HCEC 1CT (cell line): ENCODE measurements at regions not wholly inside any gene's neighbourhood (a gene's known extent, or its start where the extent isn't known, plus 50 kb on each side); places are given as distances from the start of the nearest gene placed in this dataset.
"Not testable (repeated sequence)": the region's sequence is repeated elsewhere in the genome, so short reads cannot be mapped to it uniquely, and the experiment has no call there.

Experiments used
- DNase-seq: peaks from one replicate; pipeline ENCODE4 v3.0.0-alpha.2; 2017

- DNase-seq: no peak
Measured at GRCh38 chr2:59856391-59856790, 697.1 kb downstream of the BCL11A start.

GRCh38 chr2:59853032-59853431, 700.4 kb downstream of the BCL11A start:
- no peak for DNase-seq

GRCh38 chr2:59851836-59852475, 701.5 kb downstream of the BCL11A start:
- no peak for DNase-seq

DNA sequence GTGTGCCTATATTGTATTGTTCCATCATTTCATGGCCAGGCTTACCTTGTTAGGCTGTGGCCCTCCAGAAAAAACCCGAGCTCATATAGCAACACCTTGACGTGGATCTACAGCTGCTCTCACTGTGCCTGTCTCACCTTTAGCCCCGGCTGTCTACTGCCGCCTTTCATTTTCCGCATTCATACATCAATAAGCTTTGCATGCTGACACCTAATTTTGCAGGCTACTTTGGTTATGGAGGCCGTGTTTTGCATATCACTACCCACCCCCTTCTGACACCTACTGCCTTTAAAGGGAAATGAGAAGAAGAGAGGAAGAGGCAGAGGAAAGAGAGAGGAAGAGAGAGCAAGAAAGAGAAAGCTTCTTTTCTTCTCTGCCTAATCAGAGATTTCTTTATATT, 702.9 kb downstream of the BCL11A start:
- DNase-seq: no peak

DNA sequence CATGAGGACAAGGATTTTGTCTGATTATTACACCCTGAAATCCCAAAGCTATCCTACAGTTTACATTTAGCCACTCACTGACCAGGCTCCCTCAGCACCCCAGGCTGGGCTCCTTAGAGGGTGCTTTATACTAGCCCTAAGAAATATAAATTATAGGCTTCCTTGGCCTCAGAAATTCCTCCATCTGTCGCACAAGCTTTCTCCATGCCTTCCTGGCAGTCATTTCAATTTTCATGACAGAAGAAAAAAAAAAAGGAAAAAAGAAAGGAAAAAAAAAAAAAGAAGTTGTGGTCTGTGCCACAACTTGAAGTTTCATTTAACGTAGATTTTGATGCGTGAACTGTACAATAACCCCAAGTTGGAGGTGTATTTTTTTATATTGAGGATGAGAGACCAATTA, 719.5 kb downstream of the BCL11A start:
- DNase-seq: no peak

DNA sequence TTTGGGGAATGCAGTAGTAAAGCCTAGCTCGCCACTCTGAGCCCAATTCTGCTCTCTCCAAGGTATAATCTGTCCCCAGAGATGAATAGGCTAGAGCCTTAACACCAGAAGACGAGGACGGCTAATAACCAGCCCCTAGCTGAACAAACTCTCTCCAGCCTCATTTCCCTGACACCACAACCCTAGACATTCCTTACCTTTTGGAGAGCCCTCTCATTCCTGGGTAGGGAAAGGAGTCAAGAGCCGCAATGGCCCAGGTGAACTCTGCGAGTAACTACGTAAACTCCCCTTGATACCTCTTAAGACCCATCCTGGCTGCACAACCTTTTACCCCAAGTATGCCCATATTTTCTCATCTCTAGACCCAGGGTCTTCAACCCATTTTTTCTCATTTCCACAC, 722.9 kb downstream of the BCL11A start:
- no peak for DNase-seq

DNA sequence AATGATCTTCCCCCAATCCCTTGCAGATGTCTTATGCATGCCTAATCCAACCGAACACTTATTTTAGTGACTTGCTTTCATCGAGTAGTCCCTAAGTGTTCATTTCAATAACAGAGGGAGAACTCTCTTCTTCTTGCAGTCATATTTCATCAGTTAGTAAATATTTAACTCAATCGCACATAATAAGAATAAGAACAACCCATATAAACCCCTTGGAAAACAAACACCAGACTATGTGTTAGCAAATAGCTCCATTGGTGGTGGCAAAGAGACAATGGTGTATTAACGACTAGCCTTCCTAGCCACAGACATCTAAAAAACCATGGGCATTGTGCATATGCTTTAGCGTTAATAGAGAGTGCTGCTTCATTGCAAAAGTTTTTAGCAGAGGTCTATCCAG, 725.8 kb downstream of the BCL11A start:
- DNase-seq: no peak

GRCh38 chr2:59826177-59826576, 727.3 kb downstream of the BCL11A start:
- DNase-seq: no peak

- DNase-seq: no peak
Measured at GRCh38 chr2:59824314-59824713, 729.1 kb downstream of the BCL11A start.

DNA sequence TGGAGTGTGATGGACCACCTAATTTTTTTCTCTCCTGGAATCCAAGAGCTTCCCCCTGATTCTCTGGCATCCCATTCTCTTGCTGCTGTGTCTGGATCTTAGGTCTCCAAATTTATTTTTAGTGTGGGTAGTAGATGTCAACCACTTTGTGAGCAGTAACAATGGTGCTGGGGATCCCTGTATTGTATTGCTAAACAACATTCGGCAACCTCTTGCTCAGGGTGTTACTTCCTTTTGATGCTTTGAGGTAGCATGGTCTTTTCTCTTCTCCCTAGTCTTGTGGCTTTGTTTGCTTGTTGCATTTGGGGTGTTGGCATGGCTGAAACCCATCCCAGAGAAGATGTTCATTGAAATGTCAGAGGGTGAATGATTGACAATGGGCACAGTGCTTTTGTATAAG, 737.4 kb downstream of the BCL11A start:
- DNase-seq: no peak

- DNase-seq: not testable (repeated sequence)
Measured at GRCh38 chr2:59810283-59810682, 743.2 kb downstream of the BCL11A start.

DNA sequence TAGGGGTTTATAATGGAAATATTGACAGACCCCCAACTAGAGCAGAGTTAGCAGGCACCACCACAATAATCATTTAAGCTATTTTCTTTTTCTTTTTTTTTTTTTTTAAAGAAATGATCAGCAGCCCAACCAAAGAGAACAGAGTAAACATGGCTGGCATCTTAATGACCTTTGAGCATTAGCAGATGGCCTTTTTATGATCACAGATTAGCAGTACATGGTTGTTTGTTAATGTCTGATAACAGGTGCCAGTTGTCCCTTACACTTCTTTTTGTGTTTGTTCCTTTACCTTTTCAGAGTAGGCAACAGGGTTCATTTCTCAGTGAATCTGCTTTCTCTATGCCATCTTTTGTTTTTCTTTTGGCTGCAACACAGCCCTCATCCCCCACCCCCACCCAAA, 747.0 kb downstream of the BCL11A start:
- no peak for DNase-seq

GRCh38 chr2:59804732-59805131, 748.7 kb downstream of the BCL11A start:
- no peak for DNase-seq

- DNase-seq: no peak
Measured at GRCh38 chr2:59803586-59803985, 749.9 kb downstream of the BCL11A start.

DNA sequence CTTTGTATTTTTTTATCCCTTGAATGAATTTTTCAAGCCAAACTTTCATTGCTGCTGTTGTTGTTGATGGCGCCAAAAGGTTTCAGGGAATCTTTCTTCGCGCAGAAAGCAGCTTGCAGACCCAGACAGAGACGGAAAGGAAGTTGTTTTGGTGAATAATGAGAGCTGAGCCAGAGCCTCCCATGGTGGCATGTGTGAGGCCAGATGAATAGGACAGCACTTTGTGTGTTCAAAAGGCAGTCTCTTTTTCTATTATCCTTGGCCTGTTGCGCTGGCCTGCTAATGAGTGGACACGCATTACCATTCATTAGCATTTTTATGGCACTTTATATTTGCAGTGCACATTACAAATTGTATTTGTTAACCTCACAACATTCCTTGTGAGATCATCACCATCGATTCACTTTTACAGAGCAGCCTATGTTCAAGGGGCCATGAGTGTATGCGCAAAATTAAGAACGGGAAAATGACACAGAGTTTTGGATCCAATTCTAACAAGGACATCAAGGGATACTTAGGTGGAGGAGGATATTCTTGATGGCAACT, 754.7 kb downstream of the BCL11A start:
- DNase-seq: no peak

DNA sequence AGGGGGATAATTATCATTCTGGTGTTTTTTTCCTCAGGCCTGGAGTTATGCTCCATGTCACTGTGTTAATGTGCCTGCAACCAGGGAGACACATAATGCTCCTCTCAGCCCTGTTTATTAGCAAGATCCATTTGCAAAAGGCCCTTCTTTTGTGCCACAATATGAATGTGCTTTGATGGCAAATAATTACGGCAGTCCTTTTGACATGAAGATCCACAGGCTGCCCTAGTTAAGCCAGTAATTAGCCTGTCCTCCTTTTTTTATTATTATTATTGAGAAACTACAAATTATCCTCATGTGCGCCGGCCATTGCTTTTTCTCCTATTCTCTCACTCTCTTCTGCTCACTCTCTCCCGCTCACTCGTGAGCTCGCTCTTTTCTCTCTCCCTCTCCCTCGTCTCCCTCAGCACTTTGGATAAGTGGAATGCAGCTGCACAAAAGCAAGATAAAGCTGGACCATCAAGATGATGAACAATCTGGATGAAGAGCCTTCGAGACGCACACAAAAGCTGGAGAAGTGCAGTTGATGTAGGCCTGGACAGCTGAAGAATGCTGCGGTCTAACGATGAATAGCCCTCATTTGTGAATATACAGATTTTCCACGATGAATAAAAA, 762.3 kb downstream of the BCL11A start:
- DNase-seq: no peak

DNA sequence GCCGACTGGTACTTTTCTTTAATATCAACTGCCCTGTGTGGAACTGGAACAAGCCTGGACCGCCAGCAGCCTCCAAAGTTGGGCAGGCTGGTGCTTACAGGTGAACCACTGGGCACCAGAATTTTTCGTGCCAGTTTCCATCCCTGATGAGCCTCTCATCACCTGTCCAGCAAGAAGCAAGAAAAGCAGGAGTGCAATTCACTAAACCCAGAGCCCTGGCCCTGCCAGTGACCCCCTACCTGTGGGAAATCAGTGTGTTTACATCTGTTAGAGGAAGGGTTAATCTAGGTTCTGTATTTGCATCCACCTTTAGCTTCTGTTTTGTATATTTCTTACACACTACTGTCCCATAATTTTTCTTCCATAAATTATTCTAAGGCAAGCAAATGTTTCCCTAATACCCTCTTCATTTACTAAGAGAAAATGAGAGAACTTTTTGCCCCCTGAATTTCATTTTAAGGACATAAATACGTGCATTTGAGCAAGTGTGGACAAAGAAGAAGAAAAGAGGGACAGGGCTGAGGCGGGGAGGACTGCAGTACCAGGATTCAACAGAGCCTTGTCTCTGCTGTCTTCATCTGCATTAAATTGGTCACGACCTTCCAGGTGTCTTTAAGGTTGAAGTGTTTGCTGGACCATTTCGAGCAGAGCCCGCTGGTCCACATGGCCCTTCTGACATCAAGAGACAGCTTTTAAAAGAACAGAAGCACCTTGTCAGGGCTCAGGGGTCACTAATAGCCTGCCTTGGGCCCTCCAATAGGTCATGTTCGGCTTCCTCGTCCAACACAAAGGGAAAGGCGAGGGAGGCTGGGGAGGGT, 763.1 kb downstream of the BCL11A start:
- DNase-seq: no peak

GRCh38 chr2:59789523-59789922, 763.9 kb downstream of the BCL11A start:
- DNase-seq: no peak

DNA sequence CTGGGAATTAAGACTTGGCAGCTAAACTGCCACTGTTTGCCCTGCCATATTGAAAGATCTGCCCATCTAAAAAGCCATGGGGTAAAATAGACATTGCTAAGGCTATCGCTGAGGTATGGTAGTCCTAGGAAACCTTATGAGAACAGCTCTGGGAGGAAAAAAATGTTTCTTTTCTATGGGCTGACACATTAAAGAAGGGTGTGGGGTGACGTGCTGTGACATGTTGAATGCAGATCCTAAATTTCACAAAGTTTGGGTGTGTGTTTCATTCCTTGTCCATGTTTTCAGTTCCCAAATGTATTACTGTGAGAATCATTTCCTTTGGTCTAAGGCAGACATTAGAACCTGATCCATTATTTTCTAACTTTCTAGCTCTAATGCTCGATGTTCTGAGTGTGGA, 766.4 kb downstream of the BCL11A start:
- DNase-seq: no peak

DNA sequence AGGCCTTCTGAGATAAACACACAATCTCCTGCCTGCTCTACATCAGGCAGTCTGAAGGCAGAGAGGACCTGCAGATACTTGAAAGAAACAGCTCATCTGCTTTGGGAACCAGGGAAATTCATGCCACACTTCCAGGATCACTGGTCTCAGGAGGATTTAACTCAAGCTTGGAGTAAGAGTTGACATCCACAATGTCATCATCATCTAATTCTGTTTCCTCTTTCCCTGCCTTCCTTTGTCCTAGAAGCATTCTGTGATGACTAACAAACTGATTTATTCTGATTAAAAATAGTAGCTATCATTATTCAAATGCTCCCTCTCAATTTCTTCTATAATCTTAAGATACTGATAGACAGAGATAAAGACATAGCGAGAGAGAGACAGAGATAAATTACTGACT, 766.8 kb downstream of the BCL11A start:
- no peak for DNase-seq

DNA sequence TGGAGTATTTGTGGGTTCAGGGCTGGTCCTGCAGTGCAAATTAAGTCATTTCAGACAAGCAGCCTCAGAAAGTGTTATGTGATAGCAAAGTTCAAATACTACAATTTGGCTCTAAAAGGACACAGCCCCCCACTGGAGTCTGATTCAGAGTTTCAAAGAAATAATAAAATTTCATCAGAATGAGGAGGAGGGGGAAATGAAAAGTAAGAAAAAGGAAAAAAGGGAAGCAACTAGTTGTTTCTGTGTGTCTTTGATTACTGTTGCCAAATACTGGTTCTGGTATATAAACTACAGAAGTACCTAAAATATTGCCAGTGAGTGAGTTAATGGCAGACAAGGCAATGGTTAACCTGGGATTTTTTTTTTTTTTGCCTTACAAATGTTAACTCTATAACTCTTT, 773.9 kb downstream of the BCL11A start:
- no peak for DNase-seq

DNA sequence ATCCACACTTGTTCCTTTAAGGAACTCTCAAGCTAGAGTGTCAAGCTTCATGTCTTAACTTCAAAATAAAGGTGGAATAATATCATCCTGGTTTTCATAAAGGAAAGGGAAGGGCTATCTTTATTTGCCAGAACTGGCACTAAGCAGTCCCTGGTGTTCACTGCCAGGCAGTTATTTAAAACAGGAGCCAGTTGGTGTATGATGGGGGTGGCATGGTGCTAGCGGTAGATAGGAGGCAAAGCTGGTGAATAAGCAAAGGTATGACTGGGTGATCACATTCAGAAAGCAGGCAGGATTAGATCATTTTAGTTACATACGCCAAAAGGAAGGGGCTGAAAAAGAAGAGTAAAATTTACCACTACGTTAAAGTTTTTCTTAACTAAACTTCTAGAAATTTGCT, 776.3 kb downstream of the BCL11A start:
- DNase-seq: no peak

DNA sequence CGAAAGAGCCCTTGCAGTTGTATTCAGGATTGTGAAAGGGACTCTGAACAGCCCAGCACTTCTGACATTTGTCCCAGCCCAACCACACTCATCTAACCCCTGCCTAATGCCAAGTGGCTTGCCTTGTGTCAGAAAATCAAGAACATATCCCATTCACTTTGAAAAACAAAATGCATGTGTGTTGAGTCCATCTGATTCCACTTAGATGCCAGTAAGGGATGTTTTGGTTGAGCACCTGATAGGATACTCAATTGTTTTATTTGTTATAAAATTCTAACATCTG, 776.8 kb downstream of the BCL11A start:
- DNase-seq: no peak

DNA sequence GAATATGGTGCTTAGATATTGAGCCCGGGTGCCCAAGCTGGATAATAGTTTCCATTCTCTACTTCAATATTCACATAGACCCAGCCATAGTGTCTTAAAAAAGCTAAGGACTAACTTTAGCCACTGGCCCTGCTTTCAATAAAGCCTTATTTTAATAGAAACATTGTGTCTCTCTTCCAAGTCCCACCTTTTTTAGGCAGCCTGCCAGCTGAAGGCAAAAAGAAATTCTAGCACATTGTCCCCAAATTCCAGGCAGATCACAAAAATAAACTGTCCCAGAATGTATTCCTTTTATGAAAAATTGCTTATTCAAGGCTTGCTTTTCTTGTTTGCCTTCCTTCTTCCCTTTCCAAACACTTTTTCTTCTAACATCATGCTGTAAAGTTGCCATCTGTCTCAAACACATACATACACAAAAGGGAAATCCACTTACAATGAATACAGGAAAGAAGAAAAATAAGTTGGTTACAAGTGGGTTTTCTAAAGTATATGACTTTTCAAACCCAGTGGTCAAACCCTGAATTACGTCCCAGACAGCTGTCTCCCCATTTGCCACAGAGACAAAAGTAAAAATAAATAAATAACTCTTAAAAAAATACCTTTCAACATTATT, 778.5 kb downstream of the BCL11A start:
- no peak for DNase-seq
